Neural progenitor cell (in vitro differentiated cells): ENCODE measurements at regions not wholly inside any gene's neighbourhood (a gene's known extent, or its start where the extent isn't known, plus 50 kb on each side); places are given as distances from the start of the nearest gene placed in this dataset.

Experiments used
- EZH2 ChIP-seq: fragments of 200-600 bp; sonication (generic); IDR thresholded peaks from 2 replicates; pipeline ENCODE4 v1.6.1; 2017; ENCODE audit warnings: antibody characterized with exemption, mild to moderate bottlenecking, moderate library complexity
- TF ChIP-seq, protein P1 (sequence below): fragments of 200-600 bp; sonication (generic); IDR thresholded peaks from 2 replicates; pipeline ENCODE4 v1.5.1; 2017; ENCODE audit warnings: antibody characterized with exemption, mild to moderate bottlenecking

DNA sequence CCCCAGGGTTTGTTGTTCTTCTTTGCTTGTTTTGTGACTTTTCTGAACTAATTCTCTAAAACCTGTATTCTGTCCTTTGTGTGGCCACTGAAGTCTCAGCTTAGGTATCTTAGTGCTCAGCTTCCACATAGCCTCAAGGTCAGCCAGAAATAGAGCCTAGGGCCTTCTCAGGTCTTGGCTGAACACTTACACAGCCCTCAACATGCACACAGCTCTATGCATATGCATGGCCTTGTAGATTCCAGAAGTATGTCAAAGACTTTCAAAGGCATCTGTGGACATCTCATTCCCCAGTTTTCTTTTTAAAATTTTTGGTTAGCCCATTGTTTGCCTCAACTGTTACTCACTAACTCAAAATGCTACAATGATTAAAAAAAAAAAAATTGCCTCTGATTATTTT is 99.9 kb upstream of the GRIA1 start:
- TF ChIP-seq, protein P1, sequence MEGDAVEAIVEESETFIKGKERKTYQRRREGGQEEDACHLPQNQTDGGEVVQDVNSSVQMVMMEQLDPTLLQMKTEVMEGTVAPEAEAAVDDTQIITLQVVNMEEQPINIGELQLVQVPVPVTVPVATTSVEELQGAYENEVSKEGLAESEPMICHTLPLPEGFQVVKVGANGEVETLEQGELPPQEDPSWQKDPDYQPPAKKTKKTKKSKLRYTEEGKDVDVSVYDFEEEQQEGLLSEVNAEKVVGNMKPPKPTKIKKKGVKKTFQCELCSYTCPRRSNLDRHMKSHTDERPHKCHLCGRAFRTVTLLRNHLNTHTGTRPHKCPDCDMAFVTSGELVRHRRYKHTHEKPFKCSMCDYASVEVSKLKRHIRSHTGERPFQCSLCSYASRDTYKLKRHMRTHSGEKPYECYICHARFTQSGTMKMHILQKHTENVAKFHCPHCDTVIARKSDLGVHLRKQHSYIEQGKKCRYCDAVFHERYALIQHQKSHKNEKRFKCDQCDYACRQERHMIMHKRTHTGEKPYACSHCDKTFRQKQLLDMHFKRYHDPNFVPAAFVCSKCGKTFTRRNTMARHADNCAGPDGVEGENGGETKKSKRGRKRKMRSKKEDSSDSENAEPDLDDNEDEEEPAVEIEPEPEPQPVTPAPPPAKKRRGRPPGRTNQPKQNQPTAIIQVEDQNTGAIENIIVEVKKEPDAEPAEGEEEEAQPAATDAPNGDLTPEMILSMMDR = no peak
- TF ChIP-seq EZH2 = no peak
